ENCODE measurements at regions not wholly inside any gene's neighbourhood (a gene's known extent, or its start where the extent isn't known, plus 50 kb on each side); places are given as distances from the start of the nearest gene placed in this dataset.

DNA sequence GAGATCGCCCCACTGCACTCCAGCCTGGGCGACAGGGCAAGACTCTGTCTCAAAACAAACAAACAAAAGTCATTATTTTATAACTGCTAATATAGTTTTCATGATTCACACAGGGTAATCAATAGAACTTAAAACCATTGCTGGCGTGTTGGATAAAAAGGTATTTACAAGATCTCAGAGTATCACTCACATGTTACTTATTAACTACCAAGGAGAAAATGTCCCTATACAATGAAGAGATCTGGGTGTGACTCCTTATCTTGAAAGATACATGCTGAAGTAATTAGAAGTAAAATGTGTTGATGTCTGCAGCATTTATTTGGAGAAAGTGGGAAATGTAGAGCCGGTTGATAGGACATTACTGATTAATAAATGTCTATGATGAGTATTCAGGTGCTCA, 57.3 kb upstream of the PIK3C2G start:
- Histone ChIP-seq H2AFZ (ENCODE audit: insufficient read depth, low read depth, low read length, poor library complexity, severe bottlenecking) (no peak overlapping the region), H3K4me1 (ENCODE audit: control insufficient read depth in 2 of 2, insufficient read depth in 2 of 2, low read length in 2 of 2) (no peaks in the 10 kb centered on the region), H3K9me3 (ENCODE audit: control extremely low read depth in 1 of 3, control insufficient read depth in 2 of 3, insufficient read depth in 1 of 3, low read length in 2 of 3) (no peaks in the 10 kb centered on the region), H3K4me2 (replicated peaks; ENCODE audit: low read depth, low read length, poor library complexity, severe bottlenecking) (no peak overlapping the region), H3K4me3 (ENCODE audit: control extremely low read depth in 1 of 5, extremely low read depth in 1 of 5, insufficient read depth in 1 of 5, low read depth in 2 of 5, low read length in 4 of 5) (no peak overlapping the region), H3K9ac (ENCODE audit: low read length) (no peak overlapping the region), H3K27me3 (replicated peaks in 1 of 4; ENCODE audit: control extremely low read depth in 1 of 4, control insufficient read depth in 3 of 4, insufficient read depth in 4 of 4, low read length in 3 of 4) (no peaks in the 10 kb centered on the region), H3K79me2 (ENCODE audit: control insufficient read depth, insufficient read depth, low read length) (no peaks in the 10 kb centered on the region), H4K20me1 (ENCODE audit: control insufficient read depth, insufficient read depth, low read length, poor library complexity, severe bottlenecking) (no peaks in the 10 kb centered on the region), H3K27ac (ENCODE audit: low read length in 2 of 2) (no peak overlapping the region), H3K36me3 (replicated peaks in 1 of 2; ENCODE audit: control extremely low read depth in 1 of 2, control insufficient read depth in 1 of 2, extremely low read depth in 1 of 2, insufficient read depth in 2 of 2, low read length in 1 of 2) (no peaks in the 10 kb centered on the region)
- ChIA-PET CTCF (no interaction called here), POLR2A (no interaction called here)
- Mint-ChIP-seq H3K27me3 (no peaks in the 10 kb centered on the region), H3K27ac (no peak overlapping the region), H3K4me1 (no peaks in the 10 kb centered on the region), H3K4me3 (no peak overlapping the region), H3K9me3 (ENCODE audit: insufficient read depth) (no peaks in the 10 kb centered on the region)
- intact Hi-C loops (cut with micrococcal nuclease): no loop called here
- no CpG with 5 or more reads among the region's 4 CpGs for WGBS (ENCODE audit: insufficient coverage)
- ATAC-seq (ENCODE audit: low read depth) (no peak), DNase-seq (no peak)
- TF ChIP-seq EZH2 (IDR thresholded peaks at IDR 0.05; ENCODE audit: borderline replicate concordance, insufficient read depth, low read depth, low read length, poor library complexity, severe bottlenecking): no peak
- TF ChIP-seq, protein P1, sequence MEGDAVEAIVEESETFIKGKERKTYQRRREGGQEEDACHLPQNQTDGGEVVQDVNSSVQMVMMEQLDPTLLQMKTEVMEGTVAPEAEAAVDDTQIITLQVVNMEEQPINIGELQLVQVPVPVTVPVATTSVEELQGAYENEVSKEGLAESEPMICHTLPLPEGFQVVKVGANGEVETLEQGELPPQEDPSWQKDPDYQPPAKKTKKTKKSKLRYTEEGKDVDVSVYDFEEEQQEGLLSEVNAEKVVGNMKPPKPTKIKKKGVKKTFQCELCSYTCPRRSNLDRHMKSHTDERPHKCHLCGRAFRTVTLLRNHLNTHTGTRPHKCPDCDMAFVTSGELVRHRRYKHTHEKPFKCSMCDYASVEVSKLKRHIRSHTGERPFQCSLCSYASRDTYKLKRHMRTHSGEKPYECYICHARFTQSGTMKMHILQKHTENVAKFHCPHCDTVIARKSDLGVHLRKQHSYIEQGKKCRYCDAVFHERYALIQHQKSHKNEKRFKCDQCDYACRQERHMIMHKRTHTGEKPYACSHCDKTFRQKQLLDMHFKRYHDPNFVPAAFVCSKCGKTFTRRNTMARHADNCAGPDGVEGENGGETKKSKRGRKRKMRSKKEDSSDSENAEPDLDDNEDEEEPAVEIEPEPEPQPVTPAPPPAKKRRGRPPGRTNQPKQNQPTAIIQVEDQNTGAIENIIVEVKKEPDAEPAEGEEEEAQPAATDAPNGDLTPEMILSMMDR (IDR thresholded peaks at IDR 0.05): no peak

DNA sequence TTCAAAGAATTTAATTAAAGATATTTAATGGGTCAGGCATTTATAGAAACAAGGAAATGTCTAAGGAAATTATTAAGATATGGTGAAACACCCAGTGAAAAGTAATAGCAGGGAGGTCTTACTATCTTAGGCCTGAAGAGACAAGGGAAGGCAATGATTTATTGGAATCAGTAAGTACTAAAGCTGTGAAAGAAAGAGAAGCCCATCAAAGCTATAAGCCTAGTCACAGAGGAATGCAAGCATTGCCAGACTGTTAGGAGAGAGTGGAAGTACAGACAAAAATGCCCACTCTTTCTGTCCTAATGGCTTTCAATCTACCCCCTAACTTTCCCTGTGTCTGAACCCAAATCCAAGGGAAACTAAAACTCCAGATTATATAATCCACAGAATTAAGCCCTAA, 69.2 kb upstream of the PIK3C2G start:
- Mint-ChIP-seq H3K9me3 (ENCODE audit: insufficient read depth) (no peaks in the 10 kb centered on the region), H3K4me1 (no peaks in the 10 kb centered on the region), H3K27me3 (no peaks in the 10 kb centered on the region), H3K27ac (no peak overlapping the region), H3K4me3 (no peak overlapping the region)
- ChIA-PET POLR2A (no interaction called here), CTCF (no interaction called here)
- Histone ChIP-seq H3K9me3 (ENCODE audit: control extremely low read depth in 1 of 3, control insufficient read depth in 2 of 3, insufficient read depth in 1 of 3, low read length in 2 of 3) (no peaks in the 10 kb centered on the region), H3K79me2 (ENCODE audit: control insufficient read depth, insufficient read depth, low read length) (no peaks in the 10 kb centered on the region), H3K4me3 (ENCODE audit: control extremely low read depth in 1 of 5, extremely low read depth in 1 of 5, insufficient read depth in 1 of 5, low read depth in 2 of 5, low read length in 4 of 5) (no peak overlapping the region), H3K4me1 (ENCODE audit: control insufficient read depth in 2 of 2, insufficient read depth in 2 of 2, low read length in 2 of 2) (no peaks in the 10 kb centered on the region), H3K27ac (ENCODE audit: low read length in 2 of 2) (no peak overlapping the region), H3K9ac (ENCODE audit: low read length) (no peak overlapping the region), H3K27me3 (replicated peaks in 1 of 4; ENCODE audit: control extremely low read depth in 1 of 4, control insufficient read depth in 3 of 4, insufficient read depth in 4 of 4, low read length in 3 of 4) (no peaks in the 10 kb centered on the region), H3K36me3 (replicated peaks in 1 of 2; ENCODE audit: control extremely low read depth in 1 of 2, control insufficient read depth in 1 of 2, extremely low read depth in 1 of 2, insufficient read depth in 2 of 2, low read length in 1 of 2) (no peaks in the 10 kb centered on the region), H4K20me1 (ENCODE audit: control insufficient read depth, insufficient read depth, low read length, poor library complexity, severe bottlenecking) (no peaks in the 10 kb centered on the region), H3K4me2 (replicated peaks; ENCODE audit: low read depth, low read length, poor library complexity, severe bottlenecking) (no peak overlapping the region), H2AFZ (ENCODE audit: insufficient read depth, low read depth, low read length, poor library complexity, severe bottlenecking) (no peak overlapping the region)
- DNase-seq (no peak), ATAC-seq (ENCODE audit: low read depth) (no peak)
- intact Hi-C loops (cut with micrococcal nuclease): no loop called here
- TF ChIP-seq, protein P1 (IDR thresholded peaks at IDR 0.05): no peak
- no peak for TF ChIP-seq EZH2 (IDR thresholded peaks at IDR 0.05; ENCODE audit: borderline replicate concordance, insufficient read depth, low read depth, low read length, poor library complexity, severe bottlenecking)

Measured in B cell (primary cell).